AG04449 (cell line): ENCODE measurements at regions not wholly inside any gene's neighbourhood (a gene's known extent, or its start where the extent isn't known, plus 50 kb on each side); places are given as distances from the start of the nearest gene placed in this dataset.

Source experiments
- CTCF ChIA-PET: fragments of 350-600 bp; formaldehyde crosslinking; extraction: SDS; loops from one replicate; lab custom pipeline; 2021; ENCODE audit warnings: antibody characterized with exemption; lab: Yijun Ruan, JAX
- POLR2A ChIA-PET: fragments of 400-600, 350-600 bp; formaldehyde crosslinking; extraction: SDS; loops from one replicate; lab custom pipeline; 2020; ENCODE audit warnings: antibody characterized with exemption, inconsistent platforms; lab: Yijun Ruan, JAX
- DNase-seq: peaks from one replicate; pipeline ENCODE4 v3.0.0-alpha.2; 2010; ENCODE audit warnings: low read depth, low spot score
- H3K4me3 ChIP-seq: 2 replicates; pipeline ENCODE4 v1.5.1; 2011; ENCODE audit warnings: low read depth, mild to moderate bottlenecking, control low read depth, low read length
- CTCF ChIP-seq: IDR thresholded peaks from one replicate; pipeline ENCODE4 v1.5.1; 2011; ENCODE audit warnings: mild to moderate bottlenecking, moderate library complexity, low read length, control low read depth, inconsistent platforms; ENCODE audit not compliant: insufficient read depth; ENCODE audit errors: missing control alignments

- no peak for TF ChIP-seq CTCF
- POLR2A ChIA-PET: no interaction called here
- DNase-seq: no peak
- CTCF ChIA-PET: no interaction called here
- H3K4me3 ChIP-seq: no peak overlapping the region
Measured at GRCh38 chr20:12265662-12266061, 348.0 kb downstream of the BTBD3 start.

- no peak for TF ChIP-seq CTCF
- POLR2A ChIA-PET: no interaction called here
- no peak for DNase-seq
- no peak overlapping the region for H3K4me3 ChIP-seq
- CTCF ChIA-PET: no interaction called here
Measured at GRCh38 chr20:12269579-12269978, 351.9 kb downstream of the BTBD3 start.

- TF ChIP-seq CTCF: no peak
- no peak overlapping the region for H3K4me3 ChIP-seq
- DNase-seq: no peak
- ChIA-PET CTCF (no interaction called here), POLR2A (no interaction called here)
Measured at GRCh38 chr20:12270863-12271262, 353.2 kb downstream of the BTBD3 start.

GRCh38 chr20:12276011-12276673 is 358.4 kb downstream of the BTBD3 start:
- no peak for TF ChIP-seq CTCF
- H3K4me3 ChIP-seq: no peak overlapping the region
- ChIA-PET CTCF (no interaction called here), POLR2A (no interaction called here)
- no peak for DNase-seq

GRCh38 chr20:12287575-12287974 is 369.9 kb downstream of the BTBD3 start:
- ChIA-PET POLR2A (no interaction called here), CTCF (no interaction called here)
- no peak for DNase-seq
- no peak overlapping the region for H3K4me3 ChIP-seq
- no peak for TF ChIP-seq CTCF

- CTCF ChIA-PET: no interaction called here
- no peak for TF ChIP-seq CTCF
- POLR2A ChIA-PET: no interaction called here
- DNase-seq: no peak
- no peak overlapping the region for H3K4me3 ChIP-seq
Measured at GRCh38 chr20:12289465-12289864, 371.8 kb downstream of the BTBD3 start.
